HepG2 (cell line): ENCODE measurements at regions not wholly inside any gene's neighbourhood (a gene's known extent, or its start where the extent isn't known, plus 50 kb on each side); places are given as distances from the start of the nearest gene placed in this dataset.

Experiments
- DRAP1 ChIP-seq: IDR thresholded peaks from 2 replicates; pipeline ENCODE4 v1.6.1; 2016; ENCODE audit warnings: missing genetic modification reagents, missing compliant biosample characterization
- MAX ChIP-seq: IDR thresholded peaks from 2 replicates; pipeline ENCODE4 v1.6.1; 2012; ENCODE audit warnings: inconsistent platforms
- POLR2AphosphoS5 ChIP-seq: IDR thresholded peaks from 2 replicates; pipeline ENCODE4 v1.6.1; 2012; ENCODE audit warnings: low read depth, low read length
- PRDM15 ChIP-seq: sonication (generic); formaldehyde crosslinking; IDR thresholded peaks from 2 replicates; pipeline ENCODE4 v1.4.0; 2020; ENCODE audit warnings: missing genetic modification reagents
- SP1 ChIP-seq, 2 experiments: fragments of 450-650 bp in 1 of 2; sonication (generic) in 1 of 2; formaldehyde crosslinking in 1 of 2; IDR thresholded peaks; 2 replicates each; pipeline versions ENCODE4 v1.4.0 to v1.6.1; 2016 to 2020; ENCODE audit warnings: missing genetic modification reagents in 1 of 2
- SP2 ChIP-seq: sonication (generic); formaldehyde crosslinking; IDR thresholded peaks from 2 replicates; pipeline ENCODE4 v1.5.1; 2020; ENCODE audit warnings: mild to moderate bottlenecking, missing genetic modification reagents
- TAF1 ChIP-seq: sonication (generic); formaldehyde crosslinking; IDR thresholded peaks from 2 replicates; pipeline ENCODE4 v1.4.0; 2020; ENCODE audit warnings: missing genetic modification reagents
- TCF12 ChIP-seq, 2 experiments: fragments of 450-650 bp in 1 of 2; sonication (generic) in 1 of 2; formaldehyde crosslinking in 1 of 2; IDR thresholded peaks; 2 replicates each; pipeline versions ENCODE4 v1.6.1 to v1.8.0; 2017 to 2022; ENCODE audit warnings: antibody characterized with exemption in 1 of 2, mild to moderate bottlenecking in 1 of 2, missing genetic modification reagents in 1 of 2, moderate library complexity in 1 of 2
- TEAD2 ChIP-seq: sonication (generic); formaldehyde crosslinking; IDR thresholded peaks from 2 replicates; pipeline ENCODE4 v1.9.0; 2021; ENCODE audit warnings: missing genetic modification reagents
- ZNF282 ChIP-seq: fragments of 450-650 bp; IDR thresholded peaks from 2 replicates; pipeline ENCODE4 v1.6.1; 2018; ENCODE audit not compliant: partially characterized antibody
- ZNF570 ChIP-seq: sonication (generic); formaldehyde crosslinking; IDR thresholded peaks from 2 replicates; pipeline ENCODE4 v1.4.0; 2020; ENCODE audit warnings: mild to moderate bottlenecking, missing genetic modification reagents, borderline replicate concordance
- ZSCAN30 ChIP-seq: sonication (generic); formaldehyde crosslinking; IDR thresholded peaks from 2 replicates; pipeline ENCODE4 v1.5.0; 2020; ENCODE audit warnings: mild to moderate bottlenecking, missing genetic modification reagents
- ZXDC ChIP-seq: sonication (generic); formaldehyde crosslinking; IDR thresholded peaks from 2 replicates; pipeline ENCODE4 v1.5.0; 2020; ENCODE audit warnings: mild to moderate bottlenecking, missing genetic modification reagents

GRCh38 chr17:27396941-27397340 is 59.3 kb upstream of the KSR1 start:
- TF ChIP-seq DRAP1 (CRISPR knock-in tag) (no peak), POLR2AphosphoS5 (no peak), TCF12 (IDR thresholded peaks at IDR 0.05) (no peak), TCF12 (CRISPR knock-in tag; IDR thresholded peaks at IDR 0.05) (no peak), SP2 (no peak), ZXDC (no peak), TAF1 (no peak), ZSCAN30 (CRISPR knock-in tag) (no peak), SP1 (IDR thresholded peaks at IDR 0.05) (no peak), SP1 (CRISPR knock-in tag; IDR thresholded peaks at IDR 0.05) (no peak), TEAD2 (CRISPR knock-in tag) (no peak), ZNF282 (no peak), MAX (no peak), PRDM15 (CRISPR knock-in tag) (no peak), ZNF570 (CRISPR knock-in tag) (no peak)
